ENCODE measurements at regions not wholly inside any gene's neighbourhood (a gene's known extent, or its start where the extent isn't known, plus 50 kb on each side); places are given as distances from the start of the nearest gene placed in this dataset.

- TF ChIP-seq CTCF (IDR thresholded peaks at IDR 0.05) = no peak
- no peak for TF ChIP-seq POLR2A (IDR thresholded peaks at IDR 0.05)
Measured at GRCh38 chr1:164180824-164181223, 378.2 kb upstream of the PBX1 start.

Measured in testis (tissue), 2 donors.